ENCODE measurements at regions not wholly inside any gene's neighbourhood (a gene's known extent, or its start where the extent isn't known, plus 50 kb on each side); places are given as distances from the start of the nearest gene placed in this dataset.
A peak's percentile ranks its signal among the peaks of the same experiment; 100 is the strongest.

- in situ Hi-C loops (cut with MboI; ENCODE audit: low pct_unique_long_range_greater_than_20kb in 2 of 9, low sequenced_read_pairs in 9 of 9, unreplicated experiment in 9 of 9) = no loop called here
- peak in 1 of 8 experiments; percentile 39 for ATAC-seq (replicated peaks in 6 of 8)
- no peak overlapping the region for H3K4me3 ChIP-seq
- peak overlapping the region in 1 of 2 donors; percentile 58 for H3K27ac ChIP-seq
- peaks cover 7 to 18% of the 10 kb centered on the region in 2 donors for H3K4me1 ChIP-seq (replicated peaks in 1 of 2)
- 9 to 94% (median 83%) methylated on average over 3 to 12 of the region's 22 CpGs; no CpG with 5 or more reads in 1 of the 10 experiments for WGBS, 10 experiments
Observed at GRCh38 chr6:169157197-169158148, 96.2 kb downstream of the THBS2 start.

DNA sequence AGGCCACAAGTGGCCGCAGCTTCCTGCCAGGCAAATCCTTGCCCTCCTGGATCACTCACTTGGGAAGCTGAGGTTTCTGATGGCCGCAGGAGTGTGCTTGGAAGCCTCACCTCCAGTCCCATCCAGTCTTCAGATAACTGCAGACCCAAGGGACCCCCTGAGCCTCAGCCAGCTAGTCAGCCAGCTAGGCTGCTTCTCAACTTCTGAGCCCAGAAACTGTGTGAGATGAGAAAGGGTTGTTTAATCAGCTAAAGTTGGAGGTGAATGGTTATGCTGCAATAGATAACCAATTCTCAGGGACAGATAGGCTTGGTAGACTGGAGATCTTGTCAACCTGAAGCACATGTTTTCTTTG lies 96.9 kb downstream of the THBS2 start:
- ATAC-seq (replicated peaks in 6 of 8) = no peak

GRCh38 chr6:169156108-169156792 lies 97.4 kb downstream of the THBS2 start:
- in situ Hi-C loops (cut with MboI; ENCODE audit: low pct_unique_long_range_greater_than_20kb in 2 of 9, low sequenced_read_pairs in 9 of 9, unreplicated experiment in 9 of 9) = no loop called here
- 80 to 94% (median 91%) methylated on average over 3 to 11 of the region's 17 CpGs; no CpG with 5 or more reads in 4 of the 10 experiments for WGBS, 10 experiments
- ATAC-seq (replicated peaks in 6 of 8) = peak in 1 of 8 experiments; percentile 24

More for the DNA sequence above, 96.9 kb downstream of the THBS2 start:
- Histone ChIP-seq H3K4me1 (replicated peaks in 1 of 2) (peaks cover 7 to 18% of the 10 kb centered on the region in 2 donors), H3K27ac (no peak overlapping the region), H3K4me3 (no peak overlapping the region)
- in situ Hi-C loops (cut with MboI; ENCODE audit: low pct_unique_long_range_greater_than_20kb in 2 of 9, low sequenced_read_pairs in 9 of 9, unreplicated experiment in 9 of 9) = no loop called here
- WGBS, 10 experiments = 100% methylated on average over 1 of the region's 2 CpGs; no CpG with 5 or more reads in 8 of the 10 experiments

DNA sequence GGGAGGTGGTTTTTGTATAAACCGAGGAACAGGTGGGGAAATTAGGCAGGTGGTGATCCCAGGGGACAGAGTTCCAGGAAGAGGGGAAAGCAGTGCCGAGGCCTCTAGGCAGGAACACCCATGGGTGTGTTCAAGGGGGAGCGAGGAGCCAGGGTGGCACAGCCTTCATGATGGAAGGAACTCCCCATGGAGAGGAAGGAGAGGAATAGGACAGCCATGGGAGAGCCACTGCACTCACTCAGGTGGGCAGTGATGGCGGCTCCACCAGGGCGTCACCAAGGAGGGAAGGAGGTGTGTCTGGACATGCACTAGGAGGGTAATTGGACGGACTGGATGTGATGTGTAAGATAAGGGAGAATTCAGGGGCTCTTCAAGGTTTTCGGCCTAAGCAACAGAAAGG lies 98.2 kb downstream of the THBS2 start:
- Histone ChIP-seq H3K4me3 (no peak overlapping the region), H3K4me1 (replicated peaks in 1 of 2) (peaks cover 7 to 18% of the 10 kb centered on the region in 2 donors), H3K27ac (no peak overlapping the region)
- ATAC-seq (replicated peaks in 6 of 8) = no peak
- WGBS, 10 experiments = 83 to 100% (median 100%) methylated on average over 1 to 6 of the region's 7 CpGs; no CpG with 5 or more reads in 3 of the 10 experiments
- in situ Hi-C loops (cut with MboI; ENCODE audit: low pct_unique_long_range_greater_than_20kb in 2 of 9, low sequenced_read_pairs in 9 of 9, unreplicated experiment in 9 of 9) = no loop called here

More at GRCh38 chr6:169156108-169156792, 97.4 kb downstream of the THBS2 start:
- Histone ChIP-seq H3K4me3 (no peak overlapping the region), H3K27ac (no peak overlapping the region), H3K4me1 (replicated peaks in 1 of 2) (peaks cover 7 to 18% of the 10 kb centered on the region in 2 donors)

DNA sequence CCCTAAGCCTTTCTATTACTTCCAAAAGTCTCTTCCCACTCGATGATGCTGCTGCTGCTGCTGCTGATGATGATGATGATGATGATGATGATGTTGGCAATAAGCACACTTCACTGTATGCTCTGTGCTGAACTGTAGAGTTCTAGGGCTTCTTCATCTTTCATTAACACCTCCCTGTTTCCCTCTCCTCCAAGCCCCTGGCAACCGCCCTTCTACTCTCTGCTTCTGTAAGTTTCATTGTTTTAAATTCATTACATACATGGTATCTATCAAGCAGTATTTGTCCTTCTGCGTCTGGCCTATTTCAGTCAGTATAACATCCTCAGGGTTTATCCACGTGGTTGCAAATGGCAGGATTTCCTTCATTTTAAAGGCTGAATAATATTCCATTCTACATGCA lies 100.2 kb downstream of the THBS2 start:
- WGBS, 10 experiments = 49 to 100% (median 82%) methylated on average over 1 to 4 of the region's 4 CpGs
- no peak for ATAC-seq (replicated peaks in 6 of 8)
- Histone ChIP-seq H3K27ac (no peak overlapping the region), H3K4me1 (replicated peaks in 1 of 2) (peaks cover 2 to 11% of the 10 kb centered on the region in 2 donors), H3K4me3 (no peak overlapping the region)
- in situ Hi-C loops (cut with MboI; ENCODE audit: low pct_unique_long_range_greater_than_20kb in 2 of 9, low sequenced_read_pairs in 9 of 9, unreplicated experiment in 9 of 9) = no loop called here

DNA sequence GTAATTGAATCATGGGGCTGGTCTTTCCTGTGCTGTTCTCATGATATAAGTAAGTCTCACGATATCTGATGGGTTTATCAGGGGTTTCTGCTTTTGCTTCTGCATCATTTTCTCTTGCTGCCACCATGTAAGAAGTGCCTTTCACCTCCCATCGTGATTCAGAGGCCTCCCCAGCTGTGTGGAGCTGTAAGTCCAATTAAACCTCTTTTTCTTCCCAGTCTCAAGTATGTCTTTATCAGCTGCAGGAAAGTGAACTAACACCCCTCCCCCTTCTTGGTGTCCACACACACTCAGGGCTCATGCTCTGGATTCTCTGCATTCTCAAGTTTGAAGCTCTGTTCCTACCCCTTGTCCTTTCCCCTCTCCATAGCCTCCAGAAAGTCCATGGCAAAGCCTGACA lies 107.1 kb downstream of the THBS2 start:
- 11 to 100% (median 76%) methylated on average over 1 to 2 of the region's 2 CpGs; no CpG with 5 or more reads in 3 of the 10 experiments for WGBS, 10 experiments
- H3K4me3 ChIP-seq = no peak overlapping the region

DNA sequence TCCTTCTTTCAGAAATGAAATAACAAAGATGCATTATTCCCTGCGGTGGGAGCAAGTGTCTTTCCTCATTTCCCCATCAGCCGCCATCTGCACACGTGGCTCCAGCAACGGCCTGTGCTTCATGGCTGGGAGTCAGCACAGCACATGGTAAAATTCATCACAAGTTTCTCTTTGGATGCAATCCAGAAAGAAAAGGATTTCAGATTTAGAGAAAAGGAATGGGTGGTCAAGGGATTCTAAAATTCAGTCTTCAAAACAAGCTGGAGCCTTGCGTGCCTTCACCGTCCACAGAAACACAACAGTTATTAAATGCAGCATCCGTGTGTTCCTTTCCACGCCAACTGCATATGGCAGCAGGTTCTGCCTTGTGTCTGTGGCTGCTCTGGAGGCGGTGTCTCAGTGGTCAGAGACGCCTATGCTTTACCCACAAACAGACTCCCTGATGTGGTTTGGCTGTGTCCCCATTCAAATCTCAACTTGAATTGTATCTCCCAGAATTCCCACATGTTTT lies 107.6 kb downstream of the THBS2 start:
- no peak overlapping the region for H3K27ac ChIP-seq
- no peak overlapping the region for H3K4me3 ChIP-seq
- ATAC-seq (replicated peaks in 6 of 8) = peak in 1 of 8 experiments; percentile 96
- in situ Hi-C loops (cut with MboI; ENCODE audit: low pct_unique_long_range_greater_than_20kb in 2 of 9, low sequenced_read_pairs in 9 of 9, unreplicated experiment in 9 of 9) = no loop called here
- 21 to 96% (median 84%) methylated on average over 2 to 10 of the region's 10 CpGs; no CpG with 5 or more reads in 1 of the 10 experiments for WGBS, 10 experiments
- H3K4me1 ChIP-seq (replicated peaks in 1 of 2) = peaks cover 5 to 6% of the 10 kb centered on the region in 2 donors

More for the DNA sequence above, 107.1 kb downstream of the THBS2 start:
- H3K27ac ChIP-seq = no peak overlapping the region
- peaks cover 5 to 6% of the 10 kb centered on the region in 2 donors for H3K4me1 ChIP-seq (replicated peaks in 1 of 2)
- in situ Hi-C loops (cut with MboI; ENCODE audit: low pct_unique_long_range_greater_than_20kb in 2 of 9, low sequenced_read_pairs in 9 of 9, unreplicated experiment in 9 of 9) = no loop called here
- ATAC-seq (replicated peaks in 6 of 8) = peak in 1 of 8 experiments; percentile 31

DNA sequence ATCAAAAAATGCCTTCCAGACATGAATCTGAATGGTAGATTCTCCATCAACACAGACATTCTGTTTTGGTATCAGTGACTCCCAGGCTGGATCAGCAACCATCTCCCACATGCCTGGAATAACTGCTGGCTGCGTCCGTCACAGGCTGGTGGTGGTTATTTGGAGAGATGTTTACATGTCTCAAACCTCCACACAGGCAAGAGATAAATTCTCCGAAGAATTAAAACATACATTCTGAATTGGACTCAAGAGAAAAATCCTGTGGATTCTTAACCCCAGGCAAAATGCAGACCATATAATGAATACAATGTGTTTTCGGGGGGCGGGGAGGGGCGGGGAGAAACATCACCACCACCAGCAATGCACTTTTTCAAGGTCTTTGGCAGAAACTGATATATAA lies 108.2 kb downstream of the THBS2 start:
- WGBS, 10 experiments = 17 to 94% (median 51%) methylated on average over 1 to 5 of the region's 6 CpGs; no CpG with 5 or more reads in 4 of the 10 experiments

DNA sequence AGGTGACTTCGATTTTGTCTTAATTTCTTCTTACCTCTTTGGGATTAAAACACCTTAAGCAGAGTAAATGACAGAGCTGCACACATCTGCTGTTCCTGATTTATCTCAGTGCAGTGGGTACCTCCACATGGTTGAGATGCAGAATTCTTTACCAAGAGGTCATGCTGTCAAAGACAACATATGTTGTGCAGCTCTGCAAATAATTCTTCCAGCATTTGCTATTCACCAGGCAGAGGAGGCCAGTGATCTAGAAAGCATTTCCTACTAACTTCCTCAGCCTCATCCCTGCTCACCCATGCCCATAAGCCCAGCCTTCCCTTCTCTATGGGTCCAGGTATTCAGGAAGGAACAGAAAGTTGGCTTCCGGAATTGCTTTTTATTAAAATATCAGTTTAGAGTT lies 109.3 kb downstream of the THBS2 start:
- H3K4me1 ChIP-seq (replicated peaks in 1 of 2) = peaks cover 5 to 6% of the 10 kb centered on the region in 2 donors
- in situ Hi-C loops (cut with MboI; ENCODE audit: low pct_unique_long_range_greater_than_20kb in 2 of 9, low sequenced_read_pairs in 9 of 9, unreplicated experiment in 9 of 9) = no loop called here
- peak in 2 of 8 experiments; percentile 17 to 39 for ATAC-seq (replicated peaks in 6 of 8)
- WGBS, 10 experiments = 61 to 90% (median 82%) methylated on average over 1 to 2 of the region's 2 CpGs; no CpG with 5 or more reads in 4 of the 10 experiments
- H3K4me3 ChIP-seq = no peak overlapping the region
- H3K27ac ChIP-seq = no peak overlapping the region

More for the DNA sequence above, 108.2 kb downstream of the THBS2 start:
- H3K4me3 ChIP-seq = no peak overlapping the region
- no peak for ATAC-seq (replicated peaks in 6 of 8)
- peaks cover 5 to 6% of the 10 kb centered on the region in 2 donors for H3K4me1 ChIP-seq (replicated peaks in 1 of 2)
- in situ Hi-C loops (cut with MboI; ENCODE audit: low pct_unique_long_range_greater_than_20kb in 2 of 9, low sequenced_read_pairs in 9 of 9, unreplicated experiment in 9 of 9) = no loop called here
- H3K27ac ChIP-seq = no peak overlapping the region

DNA sequence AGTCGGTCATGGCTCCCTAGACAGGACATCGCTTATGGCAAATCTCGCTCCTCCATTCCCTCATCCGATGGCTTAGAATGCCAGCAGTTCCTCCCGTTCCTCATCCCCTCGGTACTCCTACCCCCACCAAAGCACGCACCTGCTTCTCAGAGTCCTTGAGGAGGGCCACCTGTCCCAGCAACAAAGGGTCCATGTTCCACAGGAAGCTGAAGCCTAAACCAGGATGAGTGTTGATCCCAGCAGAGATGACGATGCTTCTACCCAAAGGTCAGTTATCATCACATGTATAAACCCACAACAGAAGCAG lies 111.2 kb downstream of the THBS2 start:
- ATAC-seq (replicated peaks in 6 of 8) = no peak
- no peak overlapping the region for H3K4me3 ChIP-seq
- in situ Hi-C loops (cut with MboI; ENCODE audit: low pct_unique_long_range_greater_than_20kb in 2 of 9, low sequenced_read_pairs in 9 of 9, unreplicated experiment in 9 of 9) = no loop called here
- 33 to 100% (median 92%) methylated on average over 3 to 8 of the region's 8 CpGs; no CpG with 5 or more reads in 4 of the 10 experiments for WGBS, 10 experiments
- no peak overlapping the region for H3K27ac ChIP-seq
- peaks cover 5 to 6% of the 10 kb centered on the region in 2 donors for H3K4me1 ChIP-seq (replicated peaks in 1 of 2)

- no peak overlapping the region for H3K4me3 ChIP-seq
- peak in 5 of 8 experiments; percentile 25 to 89 (median 49) for ATAC-seq (replicated peaks in 6 of 8)
- H3K4me1 ChIP-seq (replicated peaks in 1 of 2) = peaks cover 5 to 6% of the 10 kb centered on the region in 2 donors
- in situ Hi-C loops (cut with MboI; ENCODE audit: low pct_unique_long_range_greater_than_20kb in 2 of 9, low sequenced_read_pairs in 9 of 9, unreplicated experiment in 9 of 9) = no loop called here
- WGBS, 10 experiments = 9 to 100% (median 80%) methylated on average over 1 to 15 of the region's 18 CpGs
- H3K27ac ChIP-seq = no peak overlapping the region
Observed at GRCh38 chr6:169141671-169142537, 111.7 kb downstream of the THBS2 start.

- Histone ChIP-seq H3K4me1 (replicated peaks in 1 of 2) (peaks cover 5 to 6% of the 10 kb centered on the region in 2 donors), H3K27ac (no peak overlapping the region), H3K4me3 (no peak overlapping the region)
- ATAC-seq (replicated peaks in 6 of 8) = no peak
- in situ Hi-C loops (cut with MboI; ENCODE audit: low pct_unique_long_range_greater_than_20kb in 2 of 9, low sequenced_read_pairs in 9 of 9, unreplicated experiment in 9 of 9) = no loop called here
- WGBS, 10 experiments = 60 to 100% (median 93%) methylated on average over 2 to 10 of the region's 11 CpGs; no CpG with 5 or more reads in 2 of the 10 experiments
Observed at GRCh38 chr6:169140986-169141495, 112.6 kb downstream of the THBS2 start.

All from motor neuron (in vitro differentiated cells).